ENCODE measurements at regions not wholly inside any gene's neighbourhood (a gene's known extent, or its start where the extent isn't known, plus 50 kb on each side); places are given as distances from the start of the nearest gene placed in this dataset.

- no peak for TF ChIP-seq YY1 (IDR thresholded peaks at IDR 0.05; ENCODE audit: insufficient read depth, insufficient read length)
- TF ChIP-seq SUZ12 (IDR thresholded peaks at IDR 0.05; ENCODE audit: extremely low read depth, insufficient read depth, insufficient read length), result no peak
These were observed 87.7 kb upstream of the NR2F2 start for GRCh38 chr15:96242761-96243160.
